HCT116 (cell line): ENCODE measurements at regions not wholly inside any gene's neighbourhood (a gene's known extent, or its start where the extent isn't known, plus 50 kb on each side); places are given as distances from the start of the nearest gene placed in this dataset.

ENCODE experiments used
- CBX3 ChIP-seq: IDR thresholded peaks from 2 replicates; pipeline ENCODE4 v1.6.1; 2012; ENCODE audit warnings: low read depth
- CTCF ChIP-seq, 3 experiments: fragments of 200-600 bp in 1 of 3; sonication (generic) in 1 of 3; IDR thresholded peaks in 2 of 3; conservative IDR thresholded peaks in 1 of 3; 2 replicates each; pipeline ENCODE4 v1.5.1; 2012 to 2017; ENCODE audit warnings: low read depth in 2 of 3, low read length in 2 of 3, antibody characterized with exemption in 1 of 3, borderline replicate concordance in 1 of 3, control low read depth in 1 of 3, mild to moderate bottlenecking in 1 of 3, mixed read lengths in 1 of 3, mixed run types in 1 of 3, moderate library complexity in 1 of 3; ENCODE audit not compliant: insufficient read depth in 1 of 3
- ELF1 ChIP-seq: IDR thresholded peaks from 2 replicates; pipeline ENCODE4 v1.6.1; 2012; ENCODE audit warnings: low read depth, borderline replicate concordance
- EZH2 ChIP-seq: fragments of 200-600 bp; sonication (generic); IDR thresholded peaks from 2 replicates; pipeline ENCODE4 v1.6.1; 2017; ENCODE audit warnings: antibody characterized with exemption, mixed run types
- MAX ChIP-seq: IDR thresholded peaks from 2 replicates; pipeline ENCODE4 v1.6.1; 2012
- POLR2A ChIP-seq: IDR thresholded peaks from 2 replicates; pipeline ENCODE4 v1.7.0; 2011; ENCODE audit warnings: borderline replicate concordance; ENCODE audit not compliant: insufficient read depth, insufficient read length; ENCODE audit errors: extremely low read depth
- SIN3A ChIP-seq: IDR thresholded peaks from 2 replicates; pipeline ENCODE4 v1.6.1; 2012; ENCODE audit warnings: low read depth
- SP1 ChIP-seq: IDR thresholded peaks from 2 replicates; pipeline ENCODE4 v1.6.1; 2012; ENCODE audit warnings: low read depth
- ZNF274 ChIP-seq: fragments of 200-500 bp; sonication (Bioruptor generic); IDR thresholded peaks from 2 replicates; pipeline ENCODE4 v1.6.1; 2014; ENCODE audit warnings: mild to moderate bottlenecking, low read depth, low read length, inconsistent platforms

- TF ChIP-seq CBX3 (no peak), POLR2A (no peak), CTCF (IDR thresholded peaks at IDR 0.05 in 2 of 3, conservative IDR thresholded peaks at IDR 0.05 in 1 of 3; ENCODE audit: borderline replicate concordance in 1 of 3, insufficient read depth in 1 of 3, low read depth in 2 of 3, low read length in 2 of 3) (no peak), ELF1 (no peak), EZH2 (no peak), MAX (no peak), ZNF274 (no peak), SIN3A (no peak), SP1 (no peak)
These were observed 100.9 kb downstream of the XCL2 start for GRCh38 chr1:168442931-168443330.
